HepG2 (cell line): ENCODE measurements at regions not wholly inside any gene's neighbourhood (a gene's known extent, or its start where the extent isn't known, plus 50 kb on each side); places are given as distances from the start of the nearest gene placed in this dataset.

Experiments
- FOXA3 ChIP-seq: IDR thresholded peaks from 2 replicates; pipeline ENCODE4 v1.6.1; 2016; ENCODE audit warnings: missing genetic modification reagents, missing compliant biosample characterization
- GLI4 ChIP-seq: sonication (generic); formaldehyde crosslinking; IDR thresholded peaks from 2 replicates; pipeline ENCODE4 v1.5.1; 2020; ENCODE audit warnings: missing genetic modification reagents, mild to moderate bottlenecking, moderate library complexity, borderline replicate concordance
- GZF1 ChIP-seq: sonication (generic); formaldehyde crosslinking; IDR thresholded peaks from 2 replicates; pipeline ENCODE4 v1.5.1; 2020; ENCODE audit warnings: mild to moderate bottlenecking, missing genetic modification reagents
- HOXA3 ChIP-seq: sonication (generic); formaldehyde crosslinking; IDR thresholded peaks from 2 replicates; pipeline ENCODE4 v1.5.0; 2020; ENCODE audit warnings: missing genetic modification reagents
- JARID2 ChIP-seq: sonication (generic); formaldehyde crosslinking; IDR thresholded peaks from 2 replicates; pipeline ENCODE4 v1.8.1; 2023; ENCODE audit warnings: missing genetic modification reagents, inconsistent platforms; ENCODE audit not compliant: insufficient replicate concordance
- KDM4B ChIP-seq: sonication (generic); formaldehyde crosslinking; IDR thresholded peaks from 2 replicates; pipeline ENCODE4 v1.4.0; 2020; ENCODE audit warnings: missing genetic modification reagents
- NR1H2 ChIP-seq: sonication (generic); formaldehyde crosslinking; IDR thresholded peaks from 2 replicates; pipeline ENCODE4 v1.8.1; 2022; ENCODE audit warnings: low read depth, missing genetic modification reagents, borderline replicate concordance
- PHB2 ChIP-seq: fragments of 450-650 bp; IDR thresholded peaks from 2 replicates; pipeline ENCODE4 v1.6.1; 2018; ENCODE audit not compliant: partially characterized antibody
- WIZ ChIP-seq: sonication (generic); formaldehyde crosslinking; IDR thresholded peaks from 2 replicates; pipeline ENCODE4 v1.5.1; 2020; ENCODE audit warnings: mild to moderate bottlenecking, missing genetic modification reagents
- ZNF124 ChIP-seq: sonication (generic); formaldehyde crosslinking; IDR thresholded peaks from 2 replicates; pipeline ENCODE4 v1.4.0; 2020; ENCODE audit warnings: missing genetic modification reagents
- ZNF251 ChIP-seq: sonication (generic); formaldehyde crosslinking; IDR thresholded peaks from 2 replicates; pipeline ENCODE4 v1.9.0; 2021; ENCODE audit warnings: mild to moderate bottlenecking, missing genetic modification reagents
- ZNF331 ChIP-seq: sonication (generic); formaldehyde crosslinking; IDR thresholded peaks from 2 replicates; pipeline ENCODE4 v1.4.0; 2020; ENCODE audit warnings: missing genetic modification reagents
- ZNF615 ChIP-seq: sonication (generic); formaldehyde crosslinking; IDR thresholded peaks from 2 replicates; pipeline ENCODE4 v1.5.0; 2020; ENCODE audit warnings: mild to moderate bottlenecking, missing genetic modification reagents, borderline replicate concordance
- ZNF7 ChIP-seq: IDR thresholded peaks from 2 replicates; pipeline ENCODE4 v1.6.1; 2016; ENCODE audit warnings: missing biosample characterization, missing genetic modification reagents
- ZNF749 ChIP-seq: sonication (generic); formaldehyde crosslinking; IDR thresholded peaks from 2 replicates; pipeline ENCODE4 v1.8.0; 2022; ENCODE audit warnings: mild to moderate bottlenecking, missing genetic modification reagents, moderate library complexity, borderline replicate concordance
- ZNF792 ChIP-seq: IDR thresholded peaks from 2 replicates; pipeline ENCODE4 v1.6.1; 2016
- TF ChIP-seq, protein P1 (sequence below): IDR thresholded peaks from 2 replicates; pipeline ENCODE4 v1.6.1; 2016; ENCODE audit warnings: low read depth, missing genetic modification reagents, missing compliant biosample characterization
- TF ChIP-seq, protein P2 (sequence below): sonication (generic); formaldehyde crosslinking; IDR thresholded peaks from 2 replicates; pipeline ENCODE4 v1.4.0; 2020; ENCODE audit warnings: missing genetic modification reagents, borderline replicate concordance
- TF ChIP-seq, protein P3 (sequence below): sonication (generic); formaldehyde crosslinking; IDR thresholded peaks from 2 replicates; pipeline ENCODE4 v1.8.1; 2023; ENCODE audit warnings: mild to moderate bottlenecking, missing genetic modification reagents

DNA sequence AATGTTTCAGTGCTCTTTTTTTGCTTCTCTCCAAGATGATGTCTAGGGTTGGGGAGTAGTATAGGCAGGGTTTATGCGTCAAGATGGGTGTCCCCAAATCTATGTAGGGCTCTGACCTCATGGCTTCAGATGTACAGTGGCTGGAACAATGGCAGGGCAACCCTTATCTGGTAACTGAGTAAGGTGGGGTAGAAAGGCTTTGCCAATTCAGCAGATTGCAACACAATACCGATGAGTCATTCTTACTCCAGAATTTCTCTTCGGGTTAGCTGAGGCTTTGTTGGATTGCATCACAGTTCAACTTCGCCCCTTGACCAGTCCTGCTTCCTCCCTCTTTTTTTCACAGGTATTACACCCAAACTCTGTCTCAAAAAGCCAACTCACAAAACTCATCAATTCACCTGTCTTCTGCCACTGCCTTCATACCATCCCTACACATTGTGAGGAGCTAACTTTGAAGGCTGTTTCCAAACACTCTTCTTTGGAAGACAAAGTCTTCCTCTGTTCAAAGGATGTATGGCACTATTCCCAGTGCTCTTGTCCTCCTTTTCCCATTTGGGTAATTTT is 190.2 kb upstream of the CNOT2 start (continued):
- TF ChIP-seq ZNF7, result no peak
- no peak for TF ChIP-seq GLI4 (CRISPR knock-in tag)
- no peak for TF ChIP-seq JARID2
- TF ChIP-seq ZNF251 (CRISPR knock-in tag), result no peak
- TF ChIP-seq HOXA3, result 0 out of 2 replicates have a peak, but pooled peaks have one; percentile 45
- TF ChIP-seq KDM4B, result no peak
- TF ChIP-seq FOXA3 (CRISPR knock-in tag), result peak; percentile 61
- peak; percentile 65; the same call in 1 of the 2 replicates for TF ChIP-seq ZNF331 (CRISPR knock-in tag)
- no peak for TF ChIP-seq WIZ
- TF ChIP-seq, protein P1, sequence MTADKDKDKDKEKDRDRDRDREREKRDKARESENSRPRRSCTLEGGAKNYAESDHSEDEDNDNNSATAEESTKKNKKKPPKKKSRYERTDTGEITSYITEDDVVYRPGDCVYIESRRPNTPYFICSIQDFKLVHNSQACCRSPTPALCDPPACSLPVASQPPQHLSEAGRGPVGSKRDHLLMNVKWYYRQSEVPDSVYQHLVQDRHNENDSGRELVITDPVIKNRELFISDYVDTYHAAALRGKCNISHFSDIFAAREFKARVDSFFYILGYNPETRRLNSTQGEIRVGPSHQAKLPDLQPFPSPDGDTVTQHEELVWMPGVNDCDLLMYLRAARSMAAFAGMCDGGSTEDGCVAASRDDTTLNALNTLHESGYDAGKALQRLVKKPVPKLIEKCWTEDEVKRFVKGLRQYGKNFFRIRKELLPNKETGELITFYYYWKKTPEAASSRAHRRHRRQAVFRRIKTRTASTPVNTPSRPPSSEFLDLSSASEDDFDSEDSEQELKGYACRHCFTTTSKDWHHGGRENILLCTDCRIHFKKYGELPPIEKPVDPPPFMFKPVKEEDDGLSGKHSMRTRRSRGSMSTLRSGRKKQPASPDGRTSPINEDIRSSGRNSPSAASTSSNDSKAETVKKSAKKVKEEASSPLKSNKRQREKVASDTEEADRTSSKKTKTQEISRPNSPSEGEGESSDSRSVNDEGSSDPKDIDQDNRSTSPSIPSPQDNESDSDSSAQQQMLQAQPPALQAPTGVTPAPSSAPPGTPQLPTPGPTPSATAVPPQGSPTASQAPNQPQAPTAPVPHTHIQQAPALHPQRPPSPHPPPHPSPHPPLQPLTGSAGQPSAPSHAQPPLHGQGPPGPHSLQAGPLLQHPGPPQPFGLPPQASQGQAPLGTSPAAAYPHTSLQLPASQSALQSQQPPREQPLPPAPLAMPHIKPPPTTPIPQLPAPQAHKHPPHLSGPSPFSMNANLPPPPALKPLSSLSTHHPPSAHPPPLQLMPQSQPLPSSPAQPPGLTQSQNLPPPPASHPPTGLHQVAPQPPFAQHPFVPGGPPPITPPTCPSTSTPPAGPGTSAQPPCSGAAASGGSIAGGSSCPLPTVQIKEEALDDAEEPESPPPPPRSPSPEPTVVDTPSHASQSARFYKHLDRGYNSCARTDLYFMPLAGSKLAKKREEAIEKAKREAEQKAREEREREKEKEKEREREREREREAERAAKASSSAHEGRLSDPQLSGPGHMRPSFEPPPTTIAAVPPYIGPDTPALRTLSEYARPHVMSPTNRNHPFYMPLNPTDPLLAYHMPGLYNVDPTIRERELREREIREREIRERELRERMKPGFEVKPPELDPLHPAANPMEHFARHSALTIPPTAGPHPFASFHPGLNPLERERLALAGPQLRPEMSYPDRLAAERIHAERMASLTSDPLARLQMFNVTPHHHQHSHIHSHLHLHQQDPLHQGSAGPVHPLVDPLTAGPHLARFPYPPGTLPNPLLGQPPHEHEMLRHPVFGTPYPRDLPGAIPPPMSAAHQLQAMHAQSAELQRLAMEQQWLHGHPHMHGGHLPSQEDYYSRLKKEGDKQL (CRISPR knock-in tag), result no peak
- TF ChIP-seq, protein P2, sequence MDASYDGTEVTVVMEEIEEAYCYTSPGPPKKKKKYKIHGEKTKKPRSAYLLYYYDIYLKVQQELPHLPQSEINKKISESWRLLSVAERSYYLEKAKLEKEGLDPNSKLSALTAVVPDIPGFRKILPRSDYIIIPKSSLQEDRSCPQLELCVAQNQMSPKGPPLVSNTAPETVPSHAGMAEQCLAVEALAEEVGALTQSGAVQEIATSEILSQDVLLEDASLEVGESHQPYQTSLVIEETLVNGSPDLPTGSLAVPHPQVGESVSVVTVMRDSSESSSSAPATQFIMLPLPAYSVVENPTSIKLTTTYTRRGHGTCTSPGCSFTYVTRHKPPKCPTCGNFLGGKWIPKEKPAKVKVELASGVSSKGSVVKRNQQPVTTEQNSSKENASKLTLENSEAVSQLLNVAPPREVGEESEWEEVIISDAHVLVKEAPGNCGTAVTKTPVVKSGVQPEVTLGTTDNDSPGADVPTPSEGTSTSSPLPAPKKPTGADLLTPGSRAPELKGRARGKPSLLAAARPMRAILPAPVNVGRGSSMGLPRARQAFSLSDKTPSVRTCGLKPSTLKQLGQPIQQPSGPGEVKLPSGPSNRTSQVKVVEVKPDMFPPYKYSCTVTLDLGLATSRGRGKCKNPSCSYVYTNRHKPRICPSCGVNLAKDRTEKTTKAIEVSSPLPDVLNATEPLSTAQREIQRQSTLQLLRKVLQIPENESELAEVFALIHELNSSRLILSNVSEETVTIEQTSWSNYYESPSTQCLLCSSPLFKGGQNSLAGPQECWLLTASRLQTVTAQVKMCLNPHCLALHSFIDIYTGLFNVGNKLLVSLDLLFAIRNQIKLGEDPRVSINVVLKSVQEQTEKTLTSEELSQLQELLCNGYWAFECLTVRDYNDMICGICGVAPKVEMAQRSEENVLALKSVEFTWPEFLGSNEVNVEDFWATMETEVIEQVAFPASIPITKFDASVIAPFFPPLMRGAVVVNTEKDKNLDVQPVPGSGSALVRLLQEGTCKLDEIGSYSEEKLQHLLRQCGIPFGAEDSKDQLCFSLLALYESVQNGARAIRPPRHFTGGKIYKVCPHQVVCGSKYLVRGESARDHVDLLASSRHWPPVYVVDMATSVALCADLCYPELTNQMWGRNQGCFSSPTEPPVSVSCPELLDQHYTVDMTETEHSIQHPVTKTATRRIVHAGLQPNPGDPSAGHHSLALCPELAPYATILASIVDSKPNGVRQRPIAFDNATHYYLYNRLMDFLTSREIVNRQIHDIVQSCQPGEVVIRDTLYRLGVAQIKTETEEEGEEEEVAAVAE (CRISPR knock-in tag), result 0 out of 2 replicates have a peak, but pooled peaks have one; percentile 48
- no peak for TF ChIP-seq GZF1 (CRISPR knock-in tag)
- TF ChIP-seq ZNF749, result no peak
- no peak for TF ChIP-seq PHB2
- TF ChIP-seq NR1H2 (CRISPR knock-in tag), result no peak
- TF ChIP-seq ZNF124 (CRISPR knock-in tag), result no peak
- TF ChIP-seq ZNF792 (CRISPR knock-in tag), result 0 out of 2 replicates have a peak, but pooled peaks have one; percentile 19
- TF ChIP-seq ZNF615 (CRISPR knock-in tag), result no peak
- TF ChIP-seq, protein P3, sequence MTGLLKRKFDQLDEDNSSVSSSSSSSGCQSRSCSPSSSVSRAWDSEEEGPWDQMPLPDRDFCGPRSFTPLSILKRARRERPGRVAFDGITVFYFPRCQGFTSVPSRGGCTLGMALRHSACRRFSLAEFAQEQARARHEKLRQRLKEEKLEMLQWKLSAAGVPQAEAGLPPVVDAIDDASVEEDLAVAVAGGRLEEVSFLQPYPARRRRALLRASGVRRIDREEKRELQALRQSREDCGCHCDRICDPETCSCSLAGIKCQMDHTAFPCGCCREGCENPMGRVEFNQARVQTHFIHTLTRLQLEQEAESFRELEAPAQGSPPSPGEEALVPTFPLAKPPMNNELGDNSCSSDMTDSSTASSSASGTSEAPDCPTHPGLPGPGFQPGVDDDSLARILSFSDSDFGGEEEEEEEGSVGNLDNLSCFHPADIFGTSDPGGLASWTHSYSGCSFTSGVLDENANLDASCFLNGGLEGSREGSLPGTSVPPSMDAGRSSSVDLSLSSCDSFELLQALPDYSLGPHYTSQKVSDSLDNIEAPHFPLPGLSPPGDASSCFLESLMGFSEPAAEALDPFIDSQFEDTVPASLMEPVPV (CRISPR knock-in tag), result no peak
